ENCODE measurements at regions not wholly inside any gene's neighbourhood (a gene's known extent, or its start where the extent isn't known, plus 50 kb on each side); places are given as distances from the start of the nearest gene placed in this dataset.

DNA sequence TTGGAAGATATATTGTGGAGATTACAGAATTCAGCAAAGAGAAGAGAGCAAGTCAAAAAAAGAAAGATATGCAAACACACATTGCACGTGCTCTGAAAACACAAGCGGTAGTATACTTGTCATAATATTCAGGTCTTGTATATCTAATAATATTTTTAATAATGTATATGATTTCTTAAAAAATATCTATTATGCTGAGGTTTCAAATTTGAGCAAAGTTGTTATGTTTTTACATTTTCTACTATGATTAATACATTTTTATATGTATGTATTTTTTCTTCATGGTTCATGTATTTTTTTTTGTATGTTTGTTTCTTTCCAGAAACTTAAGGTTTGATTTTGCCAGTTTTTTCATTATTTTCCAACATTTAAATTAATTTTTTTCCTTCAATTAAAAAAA, 752.4 kb upstream of the VSTM2A start:
- TF ChIP-seq CTCF (IDR thresholded peaks at IDR 0.05; ENCODE audit: low read depth, low read length) = no peak
- TF ChIP-seq EZH2phosphoT487 (IDR thresholded peaks at IDR 0.05; ENCODE audit: low read depth) = no peak

Measured in OCI-LY3 (cell line).